Panc1 (cell line): ENCODE measurements at regions not wholly inside any gene's neighbourhood (a gene's known extent, or its start where the extent isn't known, plus 50 kb on each side); places are given as distances from the start of the nearest gene placed in this dataset.

ENCODE experiments used
- ATAC-seq: fragments of 200-7000 bp; cut with Tn5 transposase; 2 replicates; pipeline ENCODE4 v1.9.1; 2020; ENCODE audit warnings: mild to moderate bottlenecking, moderate library complexity
- BruUV-seq: library from RNA; stranded (reverse); fragments of 400-500 nt; replicated peaks from 2 replicates; lab custom pipeline; 2021; lab: Mats Ljungman, UMichigan
- CTCF ChIA-PET: fragments of 300-600 bp; sonication (Branson Sonifier 250); formaldehyde crosslinking; loops from one replicate; lab custom pipeline; 2022; ENCODE audit warnings: antibody characterized with exemption; lab: Charles Lee
- POLR2A ChIA-PET: fragments of 300-600 bp; sonication (Branson Sonifier 250); formaldehyde crosslinking; loops from one replicate; lab custom pipeline; 2022; ENCODE audit warnings: antibody characterized with exemption; lab: Charles Lee
- DNase-seq: peaks from one replicate; pipeline ENCODE4 v3.0.0-alpha.2; 2010; ENCODE audit warnings: low read depth, low spot score
- H3K27ac ChIP-seq: 2 replicates; pipeline ENCODE4 v1.5.1; 2011; ENCODE audit warnings: mild to moderate bottlenecking, low read length, inconsistent platforms
- H3K27me3 ChIP-seq: fragments of 200-500 bp; sonication (Bioruptor generic); 2 replicates; pipeline ENCODE4 v1.6.0; 2014; ENCODE audit warnings: low read length, inconsistent platforms; ENCODE audit not compliant: control insufficient read depth, insufficient read depth
- H3K36me3 ChIP-seq: fragments of 200-500 bp; sonication (Bioruptor generic); 2 replicates; pipeline ENCODE4 v1.5.1; 2014; ENCODE audit warnings: inconsistent platforms, mild to moderate bottlenecking, low read length, moderate library complexity; ENCODE audit not compliant: control insufficient read depth, insufficient read depth
- H3K4me1 ChIP-seq: 2 replicates; pipeline ENCODE4 v1.5.1; 2011; ENCODE audit warnings: inconsistent platforms, mild to moderate bottlenecking, low read length, moderate library complexity; ENCODE audit not compliant: control insufficient read depth, insufficient read depth
- H3K4me3 ChIP-seq, 2 experiments: 2 replicates each; pipeline ENCODE4 v1.5.1; 2011 to 2012; ENCODE audit warnings: low read depth in 2 of 2, low read length in 2 of 2, mild to moderate bottlenecking in 2 of 2, inconsistent platforms in 1 of 2, moderate library complexity in 1 of 2
- H3K9me3 ChIP-seq: fragments of 200-500 bp; sonication (Bioruptor generic); 2 replicates; pipeline ENCODE4 v1.5.1; 2014; ENCODE audit warnings: low read depth, mild to moderate bottlenecking, inconsistent platforms, low read length, moderate library complexity; ENCODE audit not compliant: control insufficient read depth, insufficient read depth
- CTCF ChIP-seq: fragments of 450-650 bp; IDR thresholded peaks from 2 replicates; pipeline ENCODE4 v1.5.1; 2017; ENCODE audit warnings: mild to moderate bottlenecking
- POLR2AphosphoS5 ChIP-seq: IDR thresholded peaks from 2 replicates; pipeline ENCODE4 v1.6.1; 2012; ENCODE audit warnings: mild to moderate bottlenecking, low read depth, low read length, moderate library complexity
- REST ChIP-seq, 2 experiments: IDR thresholded peaks; 2 replicates each; pipeline ENCODE4 v1.6.1; 2011 to 2012; ENCODE audit warnings: low read depth in 2 of 2, control low read depth in 1 of 2, low read length in 1 of 2, mild to moderate bottlenecking in 1 of 2, moderate library complexity in 1 of 2; ENCODE audit not compliant: insufficient read depth in 1 of 2
- SIN3A ChIP-seq: IDR thresholded peaks from 2 replicates; pipeline ENCODE4 v1.6.1; 2012; ENCODE audit warnings: low read depth, mild to moderate bottlenecking, low read length, moderate library complexity, borderline replicate concordance; ENCODE audit not compliant: insufficient read depth
- TCF7L2 ChIP-seq: IDR thresholded peaks from 2 replicates; pipeline ENCODE4 v1.6.1; 2011; ENCODE audit warnings: mild to moderate bottlenecking, low read depth, low read length, inconsistent platforms
- in situ Hi-C: cut with HindIII; loops from 2 replicates; pipeline ENCODE4 v1.10.0; 2016; ENCODE audit warnings: low sequenced_read_pairs, low pct_unique_long_range_greater_than_20kb
- intact Hi-C: fragments of 100-400 bp; cut with micrococcal nuclease; formaldehyde crosslinking; loops from one replicate; pipeline ENCODE4 v1.10.0; 2022; ENCODE audit not compliant: unreplicated experiment

DNA sequence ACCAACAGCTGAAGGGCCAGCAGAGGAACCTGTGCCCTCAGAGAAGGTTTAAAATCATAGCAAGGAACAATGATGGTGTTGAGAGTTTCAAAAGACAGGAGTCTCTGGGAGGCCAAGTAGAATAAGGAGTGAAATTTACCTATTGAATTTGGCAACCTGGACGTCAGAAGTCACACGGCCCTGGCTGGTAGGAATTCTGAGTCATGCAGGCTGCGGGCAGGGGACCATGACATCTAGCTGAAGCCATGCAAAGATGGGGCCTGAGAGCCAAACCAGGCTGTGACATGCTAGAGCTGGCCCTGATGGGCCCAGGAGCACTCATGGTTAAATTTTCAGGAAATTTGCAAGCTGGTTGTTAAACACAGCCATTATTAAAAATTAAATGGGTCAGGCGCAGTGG lies 64.0 kb upstream of the SNX9 start:
- Histone ChIP-seq H3K36me3 (no peaks in the 10 kb centered on the region), H3K27me3 (no peaks in the 10 kb centered on the region), H3K27ac (peak overlapping the region; percentile 62), H3K4me1 (peaks cover 69% of the 10 kb centered on the region), H3K9me3 (no peaks in the 10 kb centered on the region), H3K4me3 (no peak overlapping the region)
- no TSS peak for BruUV-seq
- POLR2A ChIA-PET: no interaction called here
- DNase-seq: no peak
- intact Hi-C loops (no loop called here), in situ Hi-C loops (loop anchor here (25.0 kb wide), 1 partner anchor 103 kb away; no protein-coding TSS in a partner anchor)
- CTCF ChIA-PET: no interaction called here
- no peak for ATAC-seq
- no peak for TF ChIP-seq REST (IDR thresholded peaks at IDR 0.05; ENCODE audit: insufficient read depth in 1 of 2, low read depth in 2 of 2, low read length in 1 of 2)
- TF ChIP-seq TCF7L2: no peak
- TF ChIP-seq SIN3A: no peak
- no peak for TF ChIP-seq CTCF
- TF ChIP-seq POLR2AphosphoS5: no peak

- ChIA-PET POLR2A (interaction anchor here (0.5 kb wide), 1 partner anchor 66 kb away, joined by 6 read pairs; no protein-coding TSS in a partner anchor), CTCF (interaction anchor here (0.6 to 1.2 kb wide), 3 partner anchors 10 to 394 kb away, joined by 4 to 11 read pairs (median 5); no protein-coding TSS in a partner anchor)
- in situ Hi-C loops: loop anchor here (25.0 kb wide), 1 partner anchor 102 kb away; no protein-coding TSS in a partner anchor
- no peak for DNase-seq
- peak; percentile 40 for TF ChIP-seq CTCF
- no peak for TF ChIP-seq REST (IDR thresholded peaks at IDR 0.05; ENCODE audit: insufficient read depth in 1 of 2, low read depth in 2 of 2, low read length in 1 of 2)
- Histone ChIP-seq H3K4me1 (peaks cover 79% of the 10 kb centered on the region), H3K4me3 (no peak overlapping the region), H3K9me3 (no peaks in the 10 kb centered on the region), H3K27ac (peak overlapping the region; percentile 94), H3K36me3 (no peaks in the 10 kb centered on the region), H3K27me3 (no peaks in the 10 kb centered on the region)
- no peak for ATAC-seq
- BruUV-seq: no TSS peak
- intact Hi-C loops: loop anchor here (2.0 kb wide), 1 partner anchor 113 kb away; no protein-coding TSS in a partner anchor
Observed at GRCh38 chr6:157760137-157760536, 62.9 kb upstream of the SNX9 start.
